Panc1 (cell line): ENCODE measurements at regions not wholly inside any gene's neighbourhood (a gene's known extent, or its start where the extent isn't known, plus 50 kb on each side); places are given as distances from the start of the nearest gene placed in this dataset.

ENCODE experiments used
- ATAC-seq: fragments of 200-7000 bp; cut with Tn5 transposase; 2 replicates; pipeline ENCODE4 v1.9.1; 2020; ENCODE audit warnings: mild to moderate bottlenecking, moderate library complexity
- BruUV-seq: library from RNA; stranded (reverse); fragments of 400-500 nt; replicated peaks from 2 replicates; lab custom pipeline; 2021; lab: Mats Ljungman, UMichigan
- CTCF ChIA-PET: fragments of 300-600 bp; sonication (Branson Sonifier 250); formaldehyde crosslinking; loops from one replicate; lab custom pipeline; 2022; ENCODE audit warnings: antibody characterized with exemption; lab: Charles Lee
- POLR2A ChIA-PET: fragments of 300-600 bp; sonication (Branson Sonifier 250); formaldehyde crosslinking; loops from one replicate; lab custom pipeline; 2022; ENCODE audit warnings: antibody characterized with exemption; lab: Charles Lee
- DNase-seq: peaks from one replicate; pipeline ENCODE4 v3.0.0-alpha.2; 2010; ENCODE audit warnings: low read depth, low spot score
- H3K27ac ChIP-seq: 2 replicates; pipeline ENCODE4 v1.5.1; 2011; ENCODE audit warnings: mild to moderate bottlenecking, low read length, inconsistent platforms
- H3K27me3 ChIP-seq: fragments of 200-500 bp; sonication (Bioruptor generic); 2 replicates; pipeline ENCODE4 v1.6.0; 2014; ENCODE audit warnings: low read length, inconsistent platforms; ENCODE audit not compliant: control insufficient read depth, insufficient read depth
- H3K36me3 ChIP-seq: fragments of 200-500 bp; sonication (Bioruptor generic); 2 replicates; pipeline ENCODE4 v1.5.1; 2014; ENCODE audit warnings: inconsistent platforms, mild to moderate bottlenecking, low read length, moderate library complexity; ENCODE audit not compliant: control insufficient read depth, insufficient read depth
- H3K4me1 ChIP-seq: 2 replicates; pipeline ENCODE4 v1.5.1; 2011; ENCODE audit warnings: inconsistent platforms, mild to moderate bottlenecking, low read length, moderate library complexity; ENCODE audit not compliant: control insufficient read depth, insufficient read depth
- H3K4me3 ChIP-seq, 2 experiments: 2 replicates each; pipeline ENCODE4 v1.5.1; 2011 to 2012; ENCODE audit warnings: low read depth in 2 of 2, low read length in 2 of 2, mild to moderate bottlenecking in 2 of 2, inconsistent platforms in 1 of 2, moderate library complexity in 1 of 2
- H3K9me3 ChIP-seq: fragments of 200-500 bp; sonication (Bioruptor generic); 2 replicates; pipeline ENCODE4 v1.5.1; 2014; ENCODE audit warnings: low read depth, mild to moderate bottlenecking, inconsistent platforms, low read length, moderate library complexity; ENCODE audit not compliant: control insufficient read depth, insufficient read depth
- CTCF ChIP-seq: fragments of 450-650 bp; IDR thresholded peaks from 2 replicates; pipeline ENCODE4 v1.5.1; 2017; ENCODE audit warnings: mild to moderate bottlenecking
- POLR2AphosphoS5 ChIP-seq: IDR thresholded peaks from 2 replicates; pipeline ENCODE4 v1.6.1; 2012; ENCODE audit warnings: mild to moderate bottlenecking, low read depth, low read length, moderate library complexity
- SIN3A ChIP-seq: IDR thresholded peaks from 2 replicates; pipeline ENCODE4 v1.6.1; 2012; ENCODE audit warnings: low read depth, mild to moderate bottlenecking, low read length, moderate library complexity, borderline replicate concordance; ENCODE audit not compliant: insufficient read depth
- TCF7L2 ChIP-seq: IDR thresholded peaks from 2 replicates; pipeline ENCODE4 v1.6.1; 2011; ENCODE audit warnings: mild to moderate bottlenecking, low read depth, low read length, inconsistent platforms
- in situ Hi-C: cut with HindIII; loops from 2 replicates; pipeline ENCODE4 v1.10.0; 2016; ENCODE audit warnings: low sequenced_read_pairs, low pct_unique_long_range_greater_than_20kb
- intact Hi-C: fragments of 100-400 bp; cut with micrococcal nuclease; formaldehyde crosslinking; loops from one replicate; pipeline ENCODE4 v1.10.0; 2022; ENCODE audit not compliant: unreplicated experiment
- TF ChIP-seq, protein P1 (sequence below), 2 experiments: IDR thresholded peaks; 2 replicates each; pipeline ENCODE4 v1.6.1; 2011 to 2012; ENCODE audit warnings: low read depth in 2 of 2, control low read depth in 1 of 2, low read length in 1 of 2, mild to moderate bottlenecking in 1 of 2, moderate library complexity in 1 of 2; ENCODE audit not compliant: insufficient read depth in 1 of 2

DNA sequence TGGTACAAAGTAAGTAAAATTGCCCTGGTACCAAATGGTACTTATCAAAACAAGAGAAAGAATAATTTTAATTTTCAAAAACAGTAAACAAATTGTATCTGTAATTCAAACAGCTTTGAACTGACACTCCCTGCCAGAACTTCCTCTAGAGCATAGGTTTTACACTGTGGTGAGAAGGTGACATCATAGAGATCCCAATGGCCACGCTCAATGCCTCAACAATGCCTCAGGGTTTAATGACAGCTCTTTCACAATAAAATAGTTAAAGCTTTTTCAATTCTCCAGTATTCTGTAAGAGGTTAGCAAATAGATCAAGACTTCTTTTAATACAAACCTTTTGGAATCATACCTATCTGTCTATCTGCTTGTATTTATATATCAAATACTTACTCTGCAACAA lies 437.1 kb downstream of the PRR16 start:
- no TSS peak for BruUV-seq
- Histone ChIP-seq H3K27me3 (no peaks in the 10 kb centered on the region), H3K36me3 (no peaks in the 10 kb centered on the region), H3K4me3 (no peak overlapping the region), H3K9me3 (no peaks in the 10 kb centered on the region), H3K4me1 (no peaks in the 10 kb centered on the region), H3K27ac (no peak overlapping the region)
- intact Hi-C loops (no loop called here), in situ Hi-C loops (no loop called here)
- ChIA-PET POLR2A (no interaction called here), CTCF (no interaction called here)
- DNase-seq (no peak), ATAC-seq (no peak)
- TF ChIP-seq TCF7L2 = no peak
- TF ChIP-seq CTCF = no peak

DNA sequence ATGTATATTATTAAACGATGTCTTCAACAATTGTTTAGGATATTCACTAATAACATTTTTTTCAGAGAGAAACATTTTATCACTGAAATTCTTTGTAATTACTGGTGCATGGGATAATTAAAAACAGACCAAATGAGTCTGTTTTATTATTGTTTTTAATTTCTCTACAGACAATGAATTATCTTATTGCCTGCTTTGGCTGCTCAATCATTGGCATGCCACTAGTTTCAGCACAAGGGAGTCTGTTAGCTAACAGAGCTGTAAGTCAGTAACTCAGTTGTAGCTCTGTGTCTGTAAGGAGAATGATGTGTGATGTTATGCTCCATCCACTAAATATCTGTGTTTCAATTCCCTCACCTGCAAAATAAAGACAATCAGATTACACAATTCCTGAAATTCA lies 443.9 kb downstream of the PRR16 start:
- no peak overlapping the region for H3K4me3 ChIP-seq
- CTCF ChIA-PET = no interaction called here
- TF ChIP-seq TCF7L2 (no peak), SIN3A (no peak), CTCF (no peak), POLR2AphosphoS5 (no peak)
- TF ChIP-seq, protein P1, sequence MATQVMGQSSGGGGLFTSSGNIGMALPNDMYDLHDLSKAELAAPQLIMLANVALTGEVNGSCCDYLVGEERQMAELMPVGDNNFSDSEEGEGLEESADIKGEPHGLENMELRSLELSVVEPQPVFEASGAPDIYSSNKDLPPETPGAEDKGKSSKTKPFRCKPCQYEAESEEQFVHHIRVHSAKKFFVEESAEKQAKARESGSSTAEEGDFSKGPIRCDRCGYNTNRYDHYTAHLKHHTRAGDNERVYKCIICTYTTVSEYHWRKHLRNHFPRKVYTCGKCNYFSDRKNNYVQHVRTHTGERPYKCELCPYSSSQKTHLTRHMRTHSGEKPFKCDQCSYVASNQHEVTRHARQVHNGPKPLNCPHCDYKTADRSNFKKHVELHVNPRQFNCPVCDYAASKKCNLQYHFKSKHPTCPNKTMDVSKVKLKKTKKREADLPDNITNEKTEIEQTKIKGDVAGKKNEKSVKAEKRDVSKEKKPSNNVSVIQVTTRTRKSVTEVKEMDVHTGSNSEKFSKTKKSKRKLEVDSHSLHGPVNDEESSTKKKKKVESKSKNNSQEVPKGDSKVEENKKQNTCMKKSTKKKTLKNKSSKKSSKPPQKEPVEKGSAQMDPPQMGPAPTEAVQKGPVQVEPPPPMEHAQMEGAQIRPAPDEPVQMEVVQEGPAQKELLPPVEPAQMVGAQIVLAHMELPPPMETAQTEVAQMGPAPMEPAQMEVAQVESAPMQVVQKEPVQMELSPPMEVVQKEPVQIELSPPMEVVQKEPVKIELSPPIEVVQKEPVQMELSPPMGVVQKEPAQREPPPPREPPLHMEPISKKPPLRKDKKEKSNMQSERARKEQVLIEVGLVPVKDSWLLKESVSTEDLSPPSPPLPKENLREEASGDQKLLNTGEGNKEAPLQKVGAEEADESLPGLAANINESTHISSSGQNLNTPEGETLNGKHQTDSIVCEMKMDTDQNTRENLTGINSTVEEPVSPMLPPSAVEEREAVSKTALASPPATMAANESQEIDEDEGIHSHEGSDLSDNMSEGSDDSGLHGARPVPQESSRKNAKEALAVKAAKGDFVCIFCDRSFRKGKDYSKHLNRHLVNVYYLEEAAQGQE (IDR thresholded peaks at IDR 0.05; ENCODE audit: insufficient read depth in 1 of 2, low read depth in 2 of 2, low read length in 1 of 2) = no peak
- H3K4me1 ChIP-seq = no peaks in the 10 kb centered on the region
- no peak overlapping the region for H3K27ac ChIP-seq
- DNase-seq (no peak), ATAC-seq (no peak)
- in situ Hi-C loops (no loop called here), intact Hi-C loops (no loop called here)
- POLR2A ChIA-PET = no interaction called here
- no peaks in the 10 kb centered on the region for H3K9me3 ChIP-seq
- no peaks in the 10 kb centered on the region for H3K27me3 ChIP-seq
- BruUV-seq = no TSS peak
- H3K36me3 ChIP-seq = no peaks in the 10 kb centered on the region

DNA sequence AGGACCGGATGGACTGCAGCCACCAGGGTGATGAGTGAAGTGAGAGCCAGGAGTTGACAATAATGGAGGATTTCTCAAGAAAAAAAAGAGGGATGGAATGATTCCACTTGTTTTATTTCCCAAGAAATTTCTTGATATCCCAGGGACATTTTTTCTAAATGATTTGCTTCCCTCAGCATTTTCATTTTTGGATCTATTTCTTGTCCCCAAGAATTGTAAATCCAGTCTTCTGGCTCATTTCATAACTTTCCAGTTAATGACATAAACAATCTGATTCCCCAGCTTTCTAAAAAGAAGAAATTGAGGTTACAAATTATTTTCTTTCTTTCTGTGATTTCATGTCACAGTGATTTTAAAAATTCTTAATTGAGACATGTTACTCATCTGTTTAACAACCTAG lies 446.5 kb downstream of the PRR16 start:
- ChIA-PET POLR2A (no interaction called here), CTCF (no interaction called here)
- DNase-seq = no peak
- no TSS peak for BruUV-seq
- ATAC-seq = no peak
- Histone ChIP-seq H3K36me3 (no peaks in the 10 kb centered on the region), H3K27ac (no peak overlapping the region), H3K4me1 (no peaks in the 10 kb centered on the region), H3K27me3 (no peaks in the 10 kb centered on the region), H3K4me3 (no peak overlapping the region), H3K9me3 (no peaks in the 10 kb centered on the region)
- intact Hi-C loops (no loop called here), in situ Hi-C loops (no loop called here)
- TF ChIP-seq CTCF = no peak
- TF ChIP-seq SIN3A = no peak
- TF ChIP-seq, protein P1 (IDR thresholded peaks at IDR 0.05; ENCODE audit: insufficient read depth in 1 of 2, low read depth in 2 of 2, low read length in 1 of 2) = no peak
- TF ChIP-seq POLR2AphosphoS5 = no peak
- no peak for TF ChIP-seq TCF7L2
